ENCODE measurements at regions not wholly inside any gene's neighbourhood (a gene's known extent, or its start where the extent isn't known, plus 50 kb on each side); places are given as distances from the start of the nearest gene placed in this dataset.

- no peak for DNase-seq
Measured at GRCh38 chr3:27590437-27591298, 106.5 kb upstream of the SLC4A7 start.

GRCh38 chr3:27589795-27590194 lies 105.6 kb upstream of the SLC4A7 start:
- DNase-seq = no peak

GRCh38 chr3:27585429-27585828 lies 101.2 kb upstream of the SLC4A7 start:
- no peak for DNase-seq

GRCh38 chr3:27584874-27585273 lies 100.7 kb upstream of the SLC4A7 start:
- no peak for DNase-seq

GRCh38 chr3:27581852-27582251 lies 97.7 kb upstream of the SLC4A7 start:
- no peak for DNase-seq

GRCh38 chr3:27578032-27578431 lies 93.8 kb upstream of the SLC4A7 start:
- DNase-seq = no peak

GRCh38 chr3:27577504-27577903 lies 93.3 kb upstream of the SLC4A7 start:
- DNase-seq = no peak

- no peak for DNase-seq
Measured at GRCh38 chr3:27576171-27576570, 92.0 kb upstream of the SLC4A7 start.

- no peak for DNase-seq
Measured at GRCh38 chr3:27575499-27575898, 91.3 kb upstream of the SLC4A7 start.

- DNase-seq = no peak
Measured at GRCh38 chr3:27574438-27574795, 90.2 kb upstream of the SLC4A7 start.

GRCh38 chr3:27573780-27574437 lies 89.7 kb upstream of the SLC4A7 start:
- no peak for DNase-seq

- no peak for DNase-seq
Measured at GRCh38 chr3:27573138-27573537, 89.0 kb upstream of the SLC4A7 start.

GRCh38 chr3:27571345-27571744 lies 87.2 kb upstream of the SLC4A7 start:
- DNase-seq = no peak

GRCh38 chr3:27570421-27571106 lies 86.4 kb upstream of the SLC4A7 start:
- DNase-seq = no peak

- no peak for DNase-seq
Measured at GRCh38 chr3:27568393-27568792, 84.2 kb upstream of the SLC4A7 start.

GRCh38 chr3:27567251-27567650 lies 83.1 kb upstream of the SLC4A7 start:
- no peak for DNase-seq

- DNase-seq = no peak
Measured at GRCh38 chr3:27565201-27565852, 81.1 kb upstream of the SLC4A7 start.

- DNase-seq = no peak
Measured at GRCh38 chr3:27561576-27561975, 77.4 kb upstream of the SLC4A7 start.

- DNase-seq = no peak
Measured at GRCh38 chr3:27560484-27561056, 76.4 kb upstream of the SLC4A7 start.

- no peak for DNase-seq
Measured at GRCh38 chr3:27559835-27560234, 75.7 kb upstream of the SLC4A7 start.

- DNase-seq = no peak
Measured at GRCh38 chr3:27559381-27559780, 75.2 kb upstream of the SLC4A7 start.

GRCh38 chr3:27557411-27557810 lies 73.2 kb upstream of the SLC4A7 start:
- DNase-seq = no peak

GRCh38 chr3:27556887-27557286 lies 72.7 kb upstream of the SLC4A7 start:
- DNase-seq = no peak
